T-helper 22 cell (primary cell): ENCODE measurements at regions not wholly inside any gene's neighbourhood (a gene's known extent, or its start where the extent isn't known, plus 50 kb on each side); places are given as distances from the start of the nearest gene placed in this dataset.

ENCODE experiments used
- DNase-seq: peaks from one replicate; pipeline ENCODE4 v3.0.0-alpha.2; 2020; ENCODE audit warnings: low read depth

GRCh38 chr4:152112887-152113286 is 352.1 kb upstream of the GATB start:
- DNase-seq: no peak

DNA sequence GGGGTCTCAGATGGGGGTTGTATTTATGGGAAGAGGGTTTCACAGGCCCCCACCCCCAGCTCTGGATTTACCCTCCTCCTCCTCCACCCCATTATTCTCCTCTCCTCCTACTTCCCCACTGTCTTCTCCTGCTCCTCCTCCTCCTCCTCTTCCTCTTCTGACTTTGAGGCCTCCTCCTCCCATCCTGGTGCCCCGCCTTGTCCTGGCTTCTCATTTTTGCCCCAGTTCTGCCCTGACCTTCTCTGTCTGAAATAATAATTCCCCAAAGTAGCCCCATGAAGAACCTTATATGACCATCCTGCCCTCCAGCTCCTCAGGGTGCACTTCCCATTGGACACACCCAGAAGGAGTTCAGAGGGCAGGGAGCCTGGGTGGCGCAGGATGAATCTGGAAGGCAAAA is 351.4 kb upstream of the GATB start:
- DNase-seq: no peak

DNA sequence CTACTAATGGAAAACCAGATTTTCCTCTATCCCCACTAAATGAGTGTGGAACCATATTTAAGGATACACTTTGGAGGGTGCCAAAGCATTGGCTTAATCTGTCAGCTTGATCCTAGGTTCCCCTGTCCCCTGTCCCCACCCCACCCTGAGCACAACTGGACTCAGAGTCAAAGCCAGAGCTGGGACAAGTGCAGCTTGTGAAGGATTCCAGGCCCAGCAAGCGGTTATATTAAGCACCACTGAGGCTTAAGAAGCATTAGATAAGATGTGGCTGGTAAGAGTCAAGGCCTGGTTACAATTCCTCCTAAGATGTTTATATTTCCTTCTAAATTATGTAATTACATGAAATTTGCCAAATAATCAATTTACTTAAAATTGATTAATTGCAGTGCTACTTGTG is 350.0 kb upstream of the GATB start:
- no peak for DNase-seq

DNA sequence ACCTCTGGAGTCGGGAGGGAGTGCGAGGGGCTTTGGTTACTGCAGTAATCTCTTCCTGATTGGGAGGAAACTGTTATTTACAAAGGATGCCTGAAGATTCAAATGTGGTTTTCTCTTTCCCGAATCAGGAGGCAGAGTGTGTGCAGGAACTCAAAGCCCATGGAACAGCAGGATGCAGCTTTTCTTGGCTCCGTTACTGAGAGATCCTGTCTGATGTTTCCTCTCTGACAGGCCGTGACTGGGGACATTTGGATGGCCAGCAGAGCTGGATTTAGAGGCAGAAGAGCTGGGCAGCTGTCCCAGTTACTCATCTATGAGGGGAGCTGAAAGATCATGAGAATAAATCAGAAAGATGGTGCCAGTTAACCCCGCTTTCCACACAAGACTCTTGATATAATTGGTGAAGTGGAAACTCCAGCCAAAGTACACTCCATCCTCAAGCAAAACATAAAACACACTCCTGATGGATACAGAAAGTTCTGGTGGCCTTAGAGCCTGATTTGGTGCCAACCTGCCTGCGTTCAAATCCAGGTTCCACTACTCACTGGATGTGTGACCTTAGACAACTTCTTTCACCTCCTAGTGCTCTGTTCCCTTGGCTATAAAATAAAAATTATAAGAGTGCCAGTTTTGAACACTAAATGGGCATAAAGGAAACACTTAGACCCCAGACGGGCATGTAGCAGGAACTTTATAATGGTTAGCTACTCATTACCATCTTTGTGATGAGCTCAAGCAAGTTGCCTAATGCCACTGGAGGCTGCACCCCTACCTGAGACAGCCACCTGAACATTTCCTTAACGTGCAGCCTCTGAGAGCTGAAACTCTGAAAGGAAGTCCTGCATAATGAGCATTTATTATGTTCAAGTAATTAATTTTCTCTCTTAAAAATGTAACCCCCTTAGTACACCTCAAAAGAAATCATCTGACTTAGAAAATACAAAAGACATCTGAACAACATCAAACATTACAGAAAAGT is 349.0 kb upstream of the GATB start:
- no peak for DNase-seq

- no peak for DNase-seq
Measured at GRCh38 chr4:152107736-152108500, 347.1 kb upstream of the GATB start.

DNA sequence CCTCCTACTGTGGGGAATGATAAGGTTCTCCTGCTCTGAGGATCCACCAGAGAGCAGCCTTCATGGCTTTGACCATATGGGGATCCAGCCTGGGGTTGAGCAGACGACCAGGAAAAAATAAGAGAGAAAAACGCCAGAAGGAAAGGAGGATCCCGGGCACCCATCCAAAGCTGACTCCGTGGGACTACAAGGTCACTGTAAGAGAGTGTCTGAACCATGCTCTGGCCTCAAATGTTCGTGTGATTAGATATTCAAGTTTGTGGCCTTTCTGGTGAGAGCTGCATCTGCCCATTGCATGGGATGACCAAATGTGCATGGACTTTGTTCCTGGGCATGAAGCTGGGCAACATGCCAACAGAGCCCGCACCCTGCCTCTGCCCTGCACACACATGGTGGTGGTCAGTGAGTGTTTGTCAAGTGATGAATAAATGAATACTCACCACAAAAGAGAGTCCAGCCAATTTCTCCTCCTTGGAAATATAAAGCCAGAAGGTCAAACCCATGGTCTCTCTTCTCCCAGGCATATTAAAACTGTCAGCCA is 346.0 kb upstream of the GATB start:
- no peak for DNase-seq

GRCh38 chr4:152106113-152106763 is 345.4 kb upstream of the GATB start:
- DNase-seq: no peak

GRCh38 chr4:152104901-152105357 is 344.1 kb upstream of the GATB start:
- no peak for DNase-seq

DNA sequence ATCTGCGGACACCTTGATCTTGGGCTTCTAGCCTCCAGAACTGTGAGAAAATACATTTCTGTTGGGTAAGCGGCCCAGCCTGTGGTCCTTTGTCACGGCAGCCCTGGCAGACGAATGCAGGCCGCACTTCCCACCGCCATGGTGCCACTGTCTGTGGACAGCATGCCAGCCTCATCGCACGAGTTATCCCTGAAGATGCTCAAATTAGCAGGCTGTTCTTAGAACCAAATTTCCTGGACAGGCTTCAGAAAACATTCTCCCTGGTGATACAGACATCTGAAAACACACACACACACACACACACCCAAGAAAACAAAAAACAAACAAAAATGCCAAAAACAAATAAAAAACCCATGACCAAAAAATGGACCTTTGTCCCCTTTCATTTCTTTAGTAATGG is 343.5 kb upstream of the GATB start:
- no peak for DNase-seq

DNA sequence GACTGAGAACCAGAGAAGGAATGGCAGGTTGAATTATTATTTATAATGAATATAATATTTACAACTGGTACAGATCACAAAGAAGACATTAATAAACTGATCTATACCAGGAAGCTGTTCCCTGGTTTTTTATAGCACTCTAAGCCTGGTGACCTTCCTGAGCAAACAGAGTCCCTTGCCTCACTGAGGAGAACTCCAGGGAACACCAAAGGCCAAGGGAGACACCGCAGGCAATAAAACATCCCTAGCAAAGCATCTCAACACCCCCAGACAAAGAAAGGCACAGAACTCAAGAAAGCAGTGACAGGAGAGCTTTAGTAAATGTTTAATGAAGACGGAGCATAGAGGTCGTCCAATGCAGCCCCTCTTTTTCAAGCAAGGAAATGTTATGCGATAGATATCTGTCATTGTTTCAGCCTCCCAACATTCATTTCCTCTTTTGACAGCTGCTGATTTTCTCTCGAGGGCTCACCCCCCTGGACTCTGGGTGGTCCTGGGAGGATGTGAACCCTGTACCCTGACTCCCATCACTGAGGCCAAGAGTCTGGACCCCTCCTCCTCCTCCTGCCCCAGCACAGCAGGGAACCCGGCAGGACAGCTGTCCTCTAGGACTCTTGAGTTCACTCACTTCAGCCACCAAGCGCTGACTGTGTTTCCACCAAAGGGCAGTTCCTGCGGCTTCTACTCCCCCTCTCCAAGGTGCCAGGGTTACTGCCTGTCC is 342.5 kb upstream of the GATB start:
- no peak for DNase-seq

- no peak for DNase-seq
Measured at GRCh38 chr4:152102436-152103000, 341.7 kb upstream of the GATB start.

- DNase-seq: no peak
Measured at GRCh38 chr4:152101556-152102435, 341.0 kb upstream of the GATB start.

GRCh38 chr4:152100379-152101201 is 339.8 kb upstream of the GATB start:
- peak; percentile 76 for DNase-seq

DNA sequence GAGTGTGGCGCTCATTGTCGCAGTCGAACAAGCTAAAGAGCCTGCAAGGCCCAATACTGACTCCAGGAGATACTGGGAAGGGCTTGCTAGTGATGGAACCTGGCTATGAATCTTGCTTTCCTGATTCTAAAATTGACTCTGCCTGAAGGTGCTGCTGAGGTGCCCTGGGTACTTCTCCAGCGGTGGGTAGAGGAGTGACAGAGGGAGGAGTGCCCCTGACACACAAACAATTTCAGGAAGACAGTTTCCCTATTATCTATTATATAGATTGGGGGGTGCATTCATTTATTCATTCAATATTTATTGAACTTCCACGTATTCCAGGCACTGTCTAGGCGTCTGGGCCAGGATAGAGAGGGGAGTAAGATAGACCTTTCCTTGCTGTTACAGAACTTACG is 339.2 kb upstream of the GATB start:
- DNase-seq: no peak

- DNase-seq: no peak
Measured at GRCh38 chr4:152099555-152099954, 338.7 kb upstream of the GATB start.

- no peak for DNase-seq
Measured at GRCh38 chr4:152099061-152099425, 338.2 kb upstream of the GATB start.

DNA sequence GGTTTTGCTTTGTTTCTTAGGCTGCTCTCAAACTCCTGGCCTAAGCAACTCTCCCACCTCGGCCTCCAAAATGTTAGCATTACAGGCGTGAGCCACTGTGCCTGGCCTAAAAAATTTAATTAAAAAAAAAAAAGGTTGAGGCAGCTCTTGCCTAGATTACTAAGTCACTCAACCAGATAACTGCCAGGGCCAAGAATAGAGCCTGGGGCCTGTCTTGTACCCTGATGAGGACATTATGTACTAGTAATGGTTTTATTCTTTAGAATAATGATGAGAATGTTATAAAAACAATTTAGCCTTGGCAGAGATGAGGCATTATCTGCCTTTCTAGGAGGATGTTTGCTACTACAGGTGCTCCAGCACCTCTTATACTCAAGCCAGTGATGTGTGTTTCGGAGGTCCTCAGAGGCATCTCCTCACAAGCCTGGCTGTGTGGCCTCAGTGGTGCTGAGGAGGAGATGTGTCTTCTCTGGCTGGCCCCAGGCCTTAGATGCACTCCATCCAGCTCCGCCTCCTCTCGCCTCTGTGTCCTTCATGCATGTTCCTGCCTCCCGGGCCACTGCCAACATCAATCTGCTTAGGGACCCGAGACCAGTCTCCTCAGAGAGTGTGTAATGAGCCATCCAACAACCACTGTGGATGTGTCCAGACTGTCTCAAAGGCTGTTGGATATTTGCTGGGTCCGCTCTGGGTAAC is 337.7 kb upstream of the GATB start:
- no peak for DNase-seq

DNA sequence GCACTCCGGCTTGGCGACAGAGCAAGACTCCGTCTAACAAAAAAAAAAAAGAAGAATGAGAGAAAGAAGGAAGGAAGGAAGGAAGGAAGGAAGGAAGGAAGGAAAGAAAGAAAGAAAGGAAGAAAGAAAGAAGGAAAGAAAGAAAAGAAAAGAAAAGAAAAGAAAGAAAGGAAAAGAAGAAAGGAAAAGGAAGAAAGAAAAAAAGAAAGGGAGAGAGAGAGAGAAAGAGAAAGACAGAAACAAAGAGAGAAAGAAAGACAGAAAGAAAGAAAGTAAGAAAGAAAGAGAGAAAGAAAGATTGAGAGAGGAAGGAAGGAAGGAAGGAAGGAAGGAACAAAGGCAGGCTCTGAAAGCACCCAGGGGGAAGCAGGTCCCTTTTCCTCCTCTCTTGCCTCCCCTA is 336.6 kb upstream of the GATB start:
- DNase-seq: no peak

- no peak for DNase-seq
Measured at GRCh38 chr4:152095701-152096070, 334.9 kb upstream of the GATB start.
